ENCODE measurements at regions not wholly inside any gene's neighbourhood (a gene's known extent, or its start where the extent isn't known, plus 50 kb on each side); places are given as distances from the start of the nearest gene placed in this dataset.

DNA sequence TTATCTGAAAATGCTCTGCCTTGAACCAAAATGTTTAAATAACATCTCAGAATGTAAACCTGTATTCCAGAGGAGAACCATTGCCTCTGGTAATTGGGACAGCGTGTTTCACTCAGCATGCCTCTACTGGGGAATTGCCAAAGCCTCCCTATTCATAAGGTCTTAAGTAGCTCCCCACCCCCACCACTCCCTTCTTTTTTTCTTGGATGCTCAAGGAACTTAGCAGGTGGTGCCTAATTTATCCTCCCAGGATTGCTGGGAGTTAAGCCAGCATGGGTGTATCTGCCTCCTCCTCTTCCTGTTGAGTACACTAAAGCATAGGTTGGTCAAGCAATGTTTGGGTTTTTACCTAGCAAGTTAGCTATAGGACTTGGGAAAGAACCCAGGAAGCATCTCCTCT, 220.2 kb downstream of the DMAC1 start:
- H3K9me2 ChIP-seq (replicated peaks; ENCODE audit: low read depth, low read length), result no peaks in the 10 kb centered on the region
- H3K4me3 ChIP-seq (ENCODE audit: low read length, poor library complexity, severe bottlenecking), result no peak overlapping the region
- H3K4me1 ChIP-seq (ENCODE audit: insufficient read depth, low read length, poor library complexity, severe bottlenecking), result no peaks in the 10 kb centered on the region
- no peaks in the 10 kb centered on the region for H4K20me1 ChIP-seq (ENCODE audit: insufficient read depth, low read length, poor library complexity, severe bottlenecking)
- no peaks in the 10 kb centered on the region for H3F3A ChIP-seq (ENCODE audit: low read depth)
- no peaks in the 10 kb centered on the region for H3K36me3 ChIP-seq (ENCODE audit: insufficient read depth, low read length)
- no peak overlapping the region for H3K4me2 ChIP-seq (ENCODE audit: low read depth, low read length, poor library complexity, severe bottlenecking)
- H3K79me2 ChIP-seq (ENCODE audit: insufficient read depth, low read length), result no peaks in the 10 kb centered on the region
- no peak overlapping the region for H3K9ac ChIP-seq (ENCODE audit: low read depth, low read length, poor library complexity, severe bottlenecking)
- H2AFZ ChIP-seq (ENCODE audit: low read length), result no peak overlapping the region
- TF ChIP-seq, protein P1, sequence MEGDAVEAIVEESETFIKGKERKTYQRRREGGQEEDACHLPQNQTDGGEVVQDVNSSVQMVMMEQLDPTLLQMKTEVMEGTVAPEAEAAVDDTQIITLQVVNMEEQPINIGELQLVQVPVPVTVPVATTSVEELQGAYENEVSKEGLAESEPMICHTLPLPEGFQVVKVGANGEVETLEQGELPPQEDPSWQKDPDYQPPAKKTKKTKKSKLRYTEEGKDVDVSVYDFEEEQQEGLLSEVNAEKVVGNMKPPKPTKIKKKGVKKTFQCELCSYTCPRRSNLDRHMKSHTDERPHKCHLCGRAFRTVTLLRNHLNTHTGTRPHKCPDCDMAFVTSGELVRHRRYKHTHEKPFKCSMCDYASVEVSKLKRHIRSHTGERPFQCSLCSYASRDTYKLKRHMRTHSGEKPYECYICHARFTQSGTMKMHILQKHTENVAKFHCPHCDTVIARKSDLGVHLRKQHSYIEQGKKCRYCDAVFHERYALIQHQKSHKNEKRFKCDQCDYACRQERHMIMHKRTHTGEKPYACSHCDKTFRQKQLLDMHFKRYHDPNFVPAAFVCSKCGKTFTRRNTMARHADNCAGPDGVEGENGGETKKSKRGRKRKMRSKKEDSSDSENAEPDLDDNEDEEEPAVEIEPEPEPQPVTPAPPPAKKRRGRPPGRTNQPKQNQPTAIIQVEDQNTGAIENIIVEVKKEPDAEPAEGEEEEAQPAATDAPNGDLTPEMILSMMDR (conservative IDR thresholded peaks at IDR 0.05; ENCODE audit: low read length), result no peak
- TF ChIP-seq EZH2phosphoT487 (IDR thresholded peaks at IDR 0.05; ENCODE audit: borderline replicate concordance), result no peak
- no peaks in the 10 kb centered on the region for H3K27me3 ChIP-seq (ENCODE audit: insufficient read depth, low read length, poor library complexity, severe bottlenecking)
- H3K9me3 ChIP-seq (ENCODE audit: insufficient read depth, low read depth, low read length), result no peaks in the 10 kb centered on the region

DNA sequence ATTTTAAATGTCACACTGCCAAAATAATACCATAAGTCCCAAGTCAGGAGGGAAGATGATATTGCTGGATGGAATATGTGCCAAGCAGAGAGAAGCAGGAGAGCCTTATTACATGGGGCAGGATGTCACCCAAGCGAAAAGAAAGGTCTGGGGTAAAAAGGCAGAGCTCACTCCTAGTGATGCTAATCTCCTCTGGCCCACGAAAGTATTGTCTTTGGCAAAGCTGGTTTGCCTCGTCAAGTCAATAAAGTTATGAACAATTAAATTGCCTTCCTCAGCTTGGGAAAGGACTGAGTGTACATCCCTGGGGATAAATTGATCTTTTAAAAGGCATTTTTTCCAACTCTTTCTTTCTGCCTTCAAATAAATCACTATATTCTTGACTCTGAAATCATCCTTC, 220.6 kb downstream of the DMAC1 start:
- TF ChIP-seq, protein P1 (conservative IDR thresholded peaks at IDR 0.05; ENCODE audit: low read length), result no peak
- TF ChIP-seq EZH2phosphoT487 (IDR thresholded peaks at IDR 0.05; ENCODE audit: borderline replicate concordance), result no peak
- Histone ChIP-seq H4K20me1 (ENCODE audit: insufficient read depth, low read length, poor library complexity, severe bottlenecking) (no peaks in the 10 kb centered on the region), H3K36me3 (ENCODE audit: insufficient read depth, low read length) (no peaks in the 10 kb centered on the region)

DNA sequence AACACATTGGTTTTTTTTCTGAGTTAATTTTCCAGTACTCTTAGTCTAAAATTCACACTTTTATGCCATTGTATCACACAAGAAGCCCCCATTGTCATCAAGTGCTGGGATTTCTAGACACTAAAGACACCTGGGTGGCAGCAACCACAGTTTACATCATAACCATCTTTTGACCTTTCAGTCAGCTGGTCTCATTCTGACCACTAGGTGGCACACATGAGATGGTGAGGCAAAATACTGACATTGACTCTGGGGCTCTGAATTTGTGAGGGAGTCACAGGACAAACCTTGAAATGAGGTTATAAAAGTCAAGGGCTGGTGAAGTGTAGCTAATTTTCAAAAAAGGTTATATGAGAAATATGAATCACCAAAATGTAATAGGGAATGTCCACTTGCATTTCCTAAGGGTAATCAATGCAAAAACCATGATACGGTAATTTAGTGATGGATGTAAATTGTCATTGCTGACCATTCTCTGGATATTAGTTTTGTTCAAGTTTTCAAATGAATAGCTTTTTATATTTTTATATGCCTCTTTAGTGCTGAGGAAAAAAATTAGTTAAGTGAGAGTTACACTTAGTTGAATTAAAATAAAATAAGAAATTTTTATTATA, 229.4 kb downstream of the DMAC1 start:
- Histone ChIP-seq H3K9me2 (replicated peaks; ENCODE audit: low read depth, low read length) (no peaks in the 10 kb centered on the region), H3K9ac (ENCODE audit: low read depth, low read length, poor library complexity, severe bottlenecking) (no peak overlapping the region), H4K20me1 (ENCODE audit: insufficient read depth, low read length, poor library complexity, severe bottlenecking) (no peaks in the 10 kb centered on the region), H3K27me3 (ENCODE audit: insufficient read depth, low read length, poor library complexity, severe bottlenecking) (no peaks in the 10 kb centered on the region), H3K4me1 (ENCODE audit: insufficient read depth, low read length, poor library complexity, severe bottlenecking) (no peaks in the 10 kb centered on the region), H3F3A (ENCODE audit: low read depth) (no peaks in the 10 kb centered on the region), H3K9me3 (ENCODE audit: insufficient read depth, low read depth, low read length) (no peaks in the 10 kb centered on the region), H3K36me3 (ENCODE audit: insufficient read depth, low read length) (no peaks in the 10 kb centered on the region), H2AFZ (ENCODE audit: low read length) (no peak overlapping the region), H3K4me2 (ENCODE audit: low read depth, low read length, poor library complexity, severe bottlenecking) (no peak overlapping the region), H3K79me2 (ENCODE audit: insufficient read depth, low read length) (no peaks in the 10 kb centered on the region), H3K4me3 (ENCODE audit: low read length, poor library complexity, severe bottlenecking) (no peak overlapping the region)
- TF ChIP-seq, protein P1 (conservative IDR thresholded peaks at IDR 0.05; ENCODE audit: low read length), result peak; percentile 96
- no peak for TF ChIP-seq EZH2phosphoT487 (IDR thresholded peaks at IDR 0.05; ENCODE audit: borderline replicate concordance)

More for the DNA sequence above, 220.6 kb downstream of the DMAC1 start:
- Histone ChIP-seq H3K4me3 (ENCODE audit: low read length, poor library complexity, severe bottlenecking) (no peak overlapping the region), H2AFZ (ENCODE audit: low read length) (no peak overlapping the region), H3K4me1 (ENCODE audit: insufficient read depth, low read length, poor library complexity, severe bottlenecking) (no peaks in the 10 kb centered on the region), H3K9ac (ENCODE audit: low read depth, low read length, poor library complexity, severe bottlenecking) (no peak overlapping the region), H3K4me2 (ENCODE audit: low read depth, low read length, poor library complexity, severe bottlenecking) (no peak overlapping the region), H3K27me3 (ENCODE audit: insufficient read depth, low read length, poor library complexity, severe bottlenecking) (no peaks in the 10 kb centered on the region), H3K79me2 (ENCODE audit: insufficient read depth, low read length) (no peaks in the 10 kb centered on the region), H3K9me3 (ENCODE audit: insufficient read depth, low read depth, low read length) (no peaks in the 10 kb centered on the region), H3F3A (ENCODE audit: low read depth) (no peaks in the 10 kb centered on the region), H3K9me2 (replicated peaks; ENCODE audit: low read depth, low read length) (no peaks in the 10 kb centered on the region)

Data from Loucy (cell line).